ENCODE measurements at regions not wholly inside any gene's neighbourhood (a gene's known extent, or its start where the extent isn't known, plus 50 kb on each side); places are given as distances from the start of the nearest gene placed in this dataset.

GRCh38 chr6:144931172-144932035, 646.3 kb downstream of the UTRN start:
- Mint-ChIP-seq H3K36me3 (peaks cover 0 to 14% of the 10 kb centered on the region in 2 donors), H3K4me1 (no peaks in the 10 kb centered on the region), H3K27ac (no peak overlapping the region), H3K9me3 (peaks cover 4 to 18% (median 9%) of the 10 kb centered on the region in 7 donors), H3K27me3 (peaks cover 0 to 7% (median 4%) of the 10 kb centered on the region in 3 donors), H3K4me3 (no peak overlapping the region)
- no peak for ATAC-seq (ENCODE audit: low read depth in 2 of 2)
- DNase-seq, result peak; percentile 5

- DNase-seq, result no peak
Measured at GRCh38 chr6:144932621-144933020, 647.5 kb downstream of the UTRN start.

GRCh38 chr6:144935181-144935580, 650.0 kb downstream of the UTRN start:
- peaks cover 0 to 14% of the 10 kb centered on the region in 2 donors for H3K36me3 Mint-ChIP-seq
- ATAC-seq (ENCODE audit: low read depth in 2 of 2) (no peak), DNase-seq (no peak)
- H3K27me3 Mint-ChIP-seq, result no peaks in the 10 kb centered on the region
- H3K4me3 Mint-ChIP-seq, result no peak overlapping the region
- H3K4me1 Mint-ChIP-seq, result no peaks in the 10 kb centered on the region
- H3K9me3 Mint-ChIP-seq, result peaks cover 6 to 18% (median 9%) of the 10 kb centered on the region in 7 donors
- H3K27ac Mint-ChIP-seq, result no peak overlapping the region

More at GRCh38 chr6:144932621-144933020, 647.5 kb downstream of the UTRN start:
- ATAC-seq (ENCODE audit: low read depth in 2 of 2), result no peak
- H3K27me3 Mint-ChIP-seq, result peaks cover 0 to 7% (median 4%) of the 10 kb centered on the region in 3 donors
- no peaks in the 10 kb centered on the region for H3K4me1 Mint-ChIP-seq
- H3K9me3 Mint-ChIP-seq, result peaks cover 4 to 18% (median 9%) of the 10 kb centered on the region in 7 donors
- H3K4me3 Mint-ChIP-seq, result no peak overlapping the region
- no peak overlapping the region for H3K27ac Mint-ChIP-seq
- peaks cover 0 to 14% of the 10 kb centered on the region in 2 donors for H3K36me3 Mint-ChIP-seq

GRCh38 chr6:144935661-144936060, 650.5 kb downstream of the UTRN start:
- H3K27me3 Mint-ChIP-seq, result no peaks in the 10 kb centered on the region

GRCh38 chr6:144936764-144937163, 651.6 kb downstream of the UTRN start:
- Mint-ChIP-seq H3K36me3 (peaks cover 0 to 14% of the 10 kb centered on the region in 2 donors), H3K4me3 (no peak overlapping the region), H3K27ac (no peak overlapping the region), H3K27me3 (no peaks in the 10 kb centered on the region), H3K4me1 (no peaks in the 10 kb centered on the region), H3K9me3 (peaks cover 6 to 18% (median 9%) of the 10 kb centered on the region in 7 donors)
- ATAC-seq (ENCODE audit: low read depth in 2 of 2) (no peak), DNase-seq (no peak)

More at GRCh38 chr6:144935661-144936060, 650.5 kb downstream of the UTRN start:
- H3K9me3 Mint-ChIP-seq, result peaks cover 6 to 18% (median 9%) of the 10 kb centered on the region in 7 donors
- peaks cover 0 to 14% of the 10 kb centered on the region in 2 donors for H3K36me3 Mint-ChIP-seq
- no peak overlapping the region for H3K4me3 Mint-ChIP-seq
- H3K27ac Mint-ChIP-seq, result no peak overlapping the region
- DNase-seq, result no peak
- H3K4me1 Mint-ChIP-seq, result no peaks in the 10 kb centered on the region
- ATAC-seq (ENCODE audit: low read depth in 2 of 2), result no peak

GRCh38 chr6:144939921-144940320, 654.8 kb downstream of the UTRN start:
- Mint-ChIP-seq H3K27ac (no peak overlapping the region), H3K4me1 (no peaks in the 10 kb centered on the region), H3K27me3 (peaks cover 0 to 2% (median 0%) of the 10 kb centered on the region in 3 donors), H3K4me3 (no peak overlapping the region), H3K9me3 (peaks cover 0 to 5% (median 4%) of the 10 kb centered on the region in 7 donors), H3K36me3 (no peaks in the 10 kb centered on the region)
- DNase-seq (no peak), ATAC-seq (ENCODE audit: low read depth in 2 of 2) (no peak)

GRCh38 chr6:144944106-144944505, 659.0 kb downstream of the UTRN start:
- Mint-ChIP-seq H3K4me3 (no peak overlapping the region), H3K27me3 (peaks cover 0 to 9% (median 0%) of the 10 kb centered on the region in 3 donors), H3K4me1 (no peaks in the 10 kb centered on the region), H3K9me3 (no peaks in the 10 kb centered on the region), H3K36me3 (no peaks in the 10 kb centered on the region), H3K27ac (no peak overlapping the region)
- DNase-seq (no peak), ATAC-seq (ENCODE audit: low read depth in 2 of 2) (no peak)

- peaks cover 5 to 17% (median 12%) of the 10 kb centered on the region in 3 donors for H3K27me3 Mint-ChIP-seq
- H3K27ac Mint-ChIP-seq, result no peak overlapping the region
- no peaks in the 10 kb centered on the region for H3K4me1 Mint-ChIP-seq
- H3K36me3 Mint-ChIP-seq, result no peaks in the 10 kb centered on the region
- peaks cover 0 to 3% (median 0%) of the 10 kb centered on the region in 7 donors for H3K9me3 Mint-ChIP-seq
- no peak overlapping the region for H3K4me3 Mint-ChIP-seq
- DNase-seq (no peak), ATAC-seq (ENCODE audit: low read depth in 2 of 2) (no peak)
Measured at GRCh38 chr6:144947398-144947976, 662.4 kb downstream of the UTRN start.

- DNase-seq (no peak), ATAC-seq (ENCODE audit: low read depth in 2 of 2) (no peak)
- Mint-ChIP-seq H3K9me3 (peaks cover 0 to 4% (median 0%) of the 10 kb centered on the region in 7 donors), H3K36me3 (no peaks in the 10 kb centered on the region), H3K4me3 (no peak overlapping the region), H3K27me3 (peaks cover 5 to 28% (median 7%) of the 10 kb centered on the region in 3 donors), H3K4me1 (no peaks in the 10 kb centered on the region), H3K27ac (no peak overlapping the region)
Measured at GRCh38 chr6:144951730-144952437, 666.7 kb downstream of the UTRN start.

- ATAC-seq (ENCODE audit: low read depth in 2 of 2) (no peak), DNase-seq (no peak)
- Mint-ChIP-seq H3K36me3 (no peaks in the 10 kb centered on the region), H3K27ac (no peak overlapping the region), H3K27me3 (peaks cover 5 to 28% (median 7%) of the 10 kb centered on the region in 3 donors), H3K4me1 (no peaks in the 10 kb centered on the region), H3K9me3 (peaks cover 0 to 4% (median 0%) of the 10 kb centered on the region in 7 donors), H3K4me3 (no peak overlapping the region)
Measured at GRCh38 chr6:144952456-144953240, 667.5 kb downstream of the UTRN start.

- Mint-ChIP-seq H3K4me1 (no peaks in the 10 kb centered on the region), H3K27ac (no peak overlapping the region), H3K9me3 (peaks cover 0 to 4% (median 0%) of the 10 kb centered on the region in 7 donors), H3K36me3 (no peaks in the 10 kb centered on the region), H3K4me3 (no peak overlapping the region), H3K27me3 (peaks cover 5 to 28% (median 7%) of the 10 kb centered on the region in 3 donors)
- no peak for DNase-seq
- no peak for ATAC-seq (ENCODE audit: low read depth in 2 of 2)
Measured at GRCh38 chr6:144953552-144954240, 668.6 kb downstream of the UTRN start.

- Mint-ChIP-seq H3K4me1 (no peaks in the 10 kb centered on the region), H3K27ac (no peak overlapping the region), H3K36me3 (no peaks in the 10 kb centered on the region), H3K27me3 (peaks cover 5 to 28% (median 7%) of the 10 kb centered on the region in 3 donors), H3K4me3 (no peak overlapping the region), H3K9me3 (peaks cover 0 to 4% (median 0%) of the 10 kb centered on the region in 7 donors)
- no peak for DNase-seq
- ATAC-seq (ENCODE audit: low read depth in 2 of 2), result no peak
Measured at GRCh38 chr6:144954241-144954556, 669.1 kb downstream of the UTRN start.
